Epidermal melanocyte (primary cell): ENCODE measurements at regions not wholly inside any gene's neighbourhood (a gene's known extent, or its start where the extent isn't known, plus 50 kb on each side); places are given as distances from the start of the nearest gene placed in this dataset.
"Not testable (repeated sequence)": the region's sequence is repeated elsewhere in the genome, so short reads cannot be mapped to it uniquely, and the experiment has no call there.

ENCODE experiments used
- DNase-seq: peaks from one replicate; pipeline ENCODE4 v3.0.0; 2011; ENCODE audit warnings: low spot score; ENCODE audit not compliant: insufficient read length

DNA sequence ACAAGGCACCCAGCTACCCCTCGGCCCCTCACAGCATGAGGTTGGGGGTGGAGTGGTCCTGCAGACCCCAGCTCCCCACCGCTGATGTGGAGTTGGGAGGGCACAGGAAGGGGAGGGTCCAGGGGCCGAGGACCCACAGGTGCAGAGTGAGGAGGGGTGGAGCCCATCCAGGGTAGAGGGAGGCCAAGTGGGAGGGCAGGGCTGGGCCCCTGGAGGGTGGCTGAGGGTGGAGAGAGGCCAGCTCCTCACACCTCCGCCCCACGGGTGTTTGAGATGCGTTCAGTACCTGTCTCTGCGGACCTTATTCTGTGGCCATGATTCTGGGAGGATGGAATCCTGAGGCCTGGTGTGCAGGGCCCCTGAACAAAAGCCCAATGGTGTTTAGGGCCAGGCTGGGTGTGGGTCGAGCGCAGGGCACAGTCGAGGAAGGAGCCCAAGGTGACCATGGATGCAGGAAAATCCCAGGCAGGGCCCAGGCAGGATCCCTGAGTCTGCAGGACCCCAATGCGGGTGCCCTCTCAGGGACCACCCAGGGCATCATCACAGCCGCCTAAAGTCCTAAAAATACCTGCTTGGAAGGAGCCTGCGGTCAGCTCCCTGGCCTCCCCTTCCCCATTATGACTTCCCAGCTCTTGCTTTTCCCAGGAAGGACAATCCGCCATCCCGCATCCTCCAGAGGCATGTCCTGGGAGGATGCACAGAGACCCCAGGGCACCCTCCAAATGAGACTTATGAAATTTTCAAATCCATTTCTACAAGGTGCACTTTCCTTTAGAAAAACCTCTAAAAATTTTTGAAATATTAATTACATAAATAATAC lies 377.1 kb upstream of the SFSWAP start:
- DNase-seq = no peak

DNA sequence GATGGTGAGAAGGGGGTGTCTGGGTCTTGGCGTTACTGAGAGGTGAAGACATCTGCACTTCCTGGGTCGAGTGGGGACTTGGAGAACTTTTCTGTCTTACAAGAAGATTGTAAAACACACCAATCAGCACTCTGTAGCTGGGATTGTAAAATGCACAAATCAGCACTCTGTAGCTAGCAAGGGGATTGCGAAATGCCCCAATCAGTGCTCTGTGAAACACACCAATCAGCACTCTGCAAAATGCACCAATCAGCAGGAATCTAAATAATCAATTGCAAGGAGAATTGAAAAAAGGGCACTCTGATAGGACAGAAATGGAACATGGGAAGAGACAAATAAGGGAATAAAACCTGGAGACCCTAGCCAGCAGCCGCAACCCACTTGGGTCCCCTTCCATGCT lies 376.1 kb upstream of the SFSWAP start:
- DNase-seq = no peak

DNA sequence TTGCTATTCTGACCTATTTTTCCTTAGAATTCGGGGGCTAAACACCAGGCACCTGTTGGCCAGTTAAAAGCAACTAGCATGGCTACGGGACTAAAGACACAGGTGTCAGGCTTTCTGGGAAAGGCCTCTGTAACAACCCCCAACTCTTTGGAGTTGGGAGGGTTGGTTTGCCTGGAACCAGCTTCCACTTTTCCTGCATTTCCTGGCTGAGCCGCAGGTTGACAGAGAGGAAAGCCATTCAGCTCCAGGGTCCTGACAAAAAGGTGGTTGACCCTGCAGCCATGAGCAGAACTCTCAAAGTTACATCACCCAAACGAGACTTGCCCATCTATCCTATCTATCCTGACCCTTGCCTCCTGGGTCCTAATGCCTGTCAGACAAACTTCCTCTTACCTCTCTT lies 375.4 kb upstream of the SFSWAP start:
- DNase-seq = no peak

DNA sequence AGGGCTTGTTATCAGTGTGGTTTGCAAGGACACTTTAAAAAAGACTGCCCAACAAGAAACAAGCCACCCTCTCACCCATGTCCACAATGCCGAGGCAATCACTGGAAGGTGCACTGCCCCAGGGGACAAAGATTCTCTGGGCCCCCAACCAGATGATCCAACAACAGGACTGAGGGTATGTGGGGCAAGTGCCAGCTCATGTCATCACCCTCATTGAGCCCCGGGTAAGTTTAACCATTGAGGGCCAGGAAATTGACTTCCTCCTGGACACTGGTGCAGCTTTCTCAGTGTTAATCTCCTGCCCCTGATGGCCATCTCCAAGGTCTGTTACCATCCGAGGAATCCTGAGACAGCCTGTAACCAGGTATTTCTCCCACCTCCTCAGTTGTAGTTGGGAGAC lies 373.0 kb upstream of the SFSWAP start:
- DNase-seq = not testable (repeated sequence)

DNA sequence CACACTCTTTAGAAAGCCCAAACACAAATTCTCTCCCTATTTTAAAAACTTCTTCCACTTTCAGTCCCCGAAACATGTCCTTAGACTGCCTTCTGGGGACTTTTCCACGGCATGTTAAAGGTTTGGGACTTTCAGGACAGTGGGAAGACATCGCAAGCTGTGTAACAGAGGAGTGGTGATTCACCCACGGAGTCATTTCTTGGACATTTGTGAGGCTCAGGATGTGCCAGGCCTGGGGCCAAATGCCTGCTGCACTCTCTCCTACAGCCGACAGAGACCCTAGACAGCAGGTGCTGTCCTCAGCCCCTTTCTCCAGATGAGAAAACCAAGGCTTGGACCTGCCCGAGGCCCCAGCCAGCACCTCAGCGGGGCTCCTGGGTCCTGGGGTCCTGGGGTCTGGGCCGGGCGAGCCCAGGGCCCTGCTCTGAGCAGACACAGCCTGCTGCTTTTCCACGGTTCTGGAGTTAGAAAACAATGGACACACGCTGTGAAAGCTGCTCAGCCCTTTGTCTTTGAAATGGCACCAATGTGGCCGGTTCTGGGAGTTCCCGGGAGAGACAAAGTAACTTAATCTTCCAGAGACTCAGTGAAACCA lies 370.2 kb upstream of the SFSWAP start:
- no peak for DNase-seq

DNA sequence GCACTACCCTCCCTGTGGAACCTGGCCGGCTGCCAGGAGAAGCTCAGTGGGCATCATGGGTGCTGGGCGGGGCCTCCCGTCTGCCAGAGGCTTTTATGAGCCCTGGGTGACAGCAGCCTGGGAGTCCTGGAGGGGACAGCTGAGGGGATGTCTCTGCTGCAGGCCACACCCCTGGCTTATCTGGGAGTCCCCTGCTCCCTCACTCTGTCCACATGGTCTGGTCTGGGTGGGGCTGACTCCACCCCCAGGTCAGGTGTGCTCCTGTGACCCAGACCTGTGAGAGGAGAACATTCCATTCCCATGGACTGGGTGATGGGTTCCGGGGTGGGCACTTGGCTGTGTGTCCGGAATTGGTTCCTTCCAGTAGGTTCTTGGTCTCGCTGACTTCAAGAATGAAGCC lies 369.3 kb upstream of the SFSWAP start:
- DNase-seq = not testable (repeated sequence)

DNA sequence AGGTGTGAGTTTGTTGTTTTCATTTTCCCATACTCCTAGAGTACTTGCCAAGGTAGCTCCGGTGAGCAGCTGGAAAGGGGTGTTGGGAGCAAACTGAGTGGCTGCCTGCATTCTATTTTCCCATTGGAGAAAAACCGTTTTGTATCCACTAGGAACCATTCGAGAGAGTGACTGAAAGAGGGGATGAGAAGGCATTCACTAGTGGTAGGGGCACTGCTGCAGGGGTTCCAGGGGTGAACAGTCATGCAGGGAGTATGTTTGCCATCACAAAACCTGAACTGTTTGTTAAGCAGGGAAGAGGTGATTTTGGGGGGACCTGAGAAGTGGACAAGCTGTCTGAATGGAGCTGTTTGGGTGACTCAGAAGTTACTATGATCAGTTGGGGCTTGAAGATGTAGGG lies 367.5 kb upstream of the SFSWAP start:
- DNase-seq = not testable (repeated sequence)

DNA sequence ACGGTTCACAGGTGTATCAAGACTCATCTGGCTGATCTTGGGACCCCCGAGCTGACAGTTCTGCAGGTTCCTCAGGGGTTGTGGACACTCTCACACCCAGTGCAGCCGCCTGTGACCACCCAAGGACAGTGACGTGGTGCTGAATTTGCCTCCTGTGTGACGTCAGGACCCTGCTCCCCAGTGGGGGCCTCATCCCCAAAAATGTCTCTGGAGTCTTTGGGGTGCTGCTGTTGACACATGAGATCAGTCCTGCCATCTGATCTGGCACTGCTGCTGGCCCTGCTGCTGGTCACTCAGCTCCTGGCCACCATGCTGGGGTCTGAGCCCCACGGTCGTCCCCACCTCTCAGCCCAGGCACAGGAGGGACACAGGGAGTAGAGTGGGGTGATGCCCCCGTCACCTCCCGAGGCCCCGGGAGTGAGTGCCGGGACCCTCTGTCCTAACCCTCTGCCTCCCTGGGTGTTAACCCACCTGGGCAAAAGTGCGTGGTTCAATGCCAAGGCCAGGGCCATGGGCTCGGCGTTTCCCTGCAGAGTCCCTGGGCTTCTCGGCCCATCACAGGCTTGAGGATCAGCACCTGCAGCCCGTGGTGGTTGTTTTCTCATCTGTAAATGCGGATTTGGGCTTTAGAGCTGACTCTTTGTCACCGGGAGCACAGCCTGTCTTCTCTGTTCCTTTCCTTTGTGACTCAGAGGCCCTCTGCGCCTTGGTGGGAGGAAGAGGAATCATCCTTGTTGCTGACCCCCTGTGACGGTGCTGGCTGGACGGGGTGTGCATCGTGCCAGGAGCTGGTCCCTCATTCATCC lies 366.0 kb upstream of the SFSWAP start:
- DNase-seq = not testable (repeated sequence)

DNA sequence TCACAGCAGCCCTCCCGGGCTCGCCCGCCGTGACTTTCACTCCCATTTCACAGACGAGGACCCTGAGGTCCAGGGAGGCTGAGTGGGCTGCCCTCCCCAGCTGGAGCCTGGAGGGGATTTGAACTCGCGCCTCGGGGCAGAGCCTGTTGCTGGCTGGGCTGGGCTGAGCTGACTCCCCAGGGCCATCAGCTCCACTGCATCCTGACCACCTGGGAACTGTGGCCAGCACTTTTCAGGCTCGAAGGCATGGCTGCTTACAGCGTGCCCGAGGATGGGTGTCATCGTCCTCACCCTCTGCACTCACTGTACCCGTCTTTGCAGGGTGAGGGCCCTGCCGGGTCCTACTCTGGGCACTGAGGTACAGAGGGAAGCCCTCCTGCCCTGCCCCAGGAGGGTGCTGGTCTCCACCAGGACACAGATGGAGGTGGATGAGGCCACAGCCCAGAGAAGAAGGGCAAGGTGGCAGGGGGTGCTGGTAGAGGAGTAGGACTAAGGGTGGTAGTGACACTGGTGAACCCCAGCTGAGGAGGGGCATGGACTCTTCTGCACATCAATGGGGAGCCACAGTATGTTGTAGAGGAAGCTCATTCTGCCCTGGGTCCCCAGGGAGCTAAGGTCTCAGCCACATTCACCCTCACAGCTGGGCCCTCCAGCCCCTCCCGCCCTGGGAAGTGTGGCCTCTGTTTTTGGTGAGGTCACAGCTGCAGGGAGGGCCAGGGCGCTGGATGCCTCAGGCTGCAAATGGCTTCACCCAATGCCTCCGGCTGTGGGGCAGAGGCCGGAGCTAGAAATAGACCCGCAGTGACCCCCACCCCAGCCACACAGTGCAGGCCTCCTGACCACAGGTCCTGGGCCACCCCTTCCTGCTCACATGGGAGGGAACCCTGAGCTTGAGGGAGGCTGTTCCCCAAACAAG lies 365.1 kb upstream of the SFSWAP start:
- DNase-seq = no peak

DNA sequence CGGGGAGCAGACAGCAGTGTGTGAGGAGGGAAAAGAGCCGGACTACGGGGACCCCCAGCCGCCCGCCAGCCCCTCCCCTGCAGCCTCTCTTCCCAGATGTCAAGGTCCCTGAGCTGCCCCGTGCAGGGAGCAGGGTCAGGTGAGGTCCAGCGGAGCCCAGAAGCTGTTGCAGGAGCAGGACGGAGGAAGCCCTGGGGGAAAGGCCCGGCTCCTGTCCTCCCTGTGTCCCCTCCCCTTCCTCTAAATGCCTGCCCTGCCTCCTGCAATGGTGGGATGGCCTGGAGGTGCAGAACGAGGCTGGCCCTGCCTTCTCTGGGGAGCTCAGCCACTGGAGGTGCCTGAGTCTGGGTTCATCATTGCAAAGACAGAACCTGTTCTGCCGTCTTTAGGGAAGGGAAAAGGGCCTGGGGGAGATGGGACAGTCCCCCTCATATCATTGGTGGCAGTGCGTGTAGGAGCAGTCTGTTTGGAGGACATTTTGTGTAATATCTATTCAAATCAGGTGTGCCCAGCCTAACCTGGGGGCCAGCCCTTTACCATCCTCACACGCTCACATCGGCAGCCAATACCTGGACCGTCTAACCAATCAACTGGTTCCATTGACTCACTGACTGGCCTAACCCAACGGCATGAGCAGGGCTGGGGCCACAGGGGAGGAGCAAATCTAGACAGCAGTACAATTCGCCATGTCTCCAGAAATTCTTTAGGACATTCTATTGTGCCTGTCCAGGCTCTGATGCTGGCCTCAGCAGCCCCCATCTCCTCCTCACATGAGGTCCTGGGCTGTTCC lies 364.1 kb upstream of the SFSWAP start:
- no peak for DNase-seq

DNA sequence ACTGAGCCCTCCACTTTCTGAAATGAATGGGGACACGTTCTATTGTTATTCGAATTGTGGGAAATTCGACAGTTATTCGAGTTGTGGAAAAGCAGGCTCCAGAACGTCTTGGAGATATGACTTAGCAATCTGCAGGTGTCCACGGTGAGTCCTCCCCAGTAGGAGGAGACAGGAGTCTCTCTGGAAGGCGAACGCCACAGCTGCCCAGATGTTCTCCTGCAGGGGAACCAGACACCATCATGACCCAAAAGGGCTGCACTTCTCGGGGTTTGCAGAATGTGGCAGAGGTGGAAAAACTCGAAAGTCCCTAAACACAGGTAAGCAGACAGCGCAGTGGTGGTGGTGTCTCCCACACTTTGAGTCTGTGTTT lies 363.6 kb upstream of the SFSWAP start:
- no peak for DNase-seq

DNA sequence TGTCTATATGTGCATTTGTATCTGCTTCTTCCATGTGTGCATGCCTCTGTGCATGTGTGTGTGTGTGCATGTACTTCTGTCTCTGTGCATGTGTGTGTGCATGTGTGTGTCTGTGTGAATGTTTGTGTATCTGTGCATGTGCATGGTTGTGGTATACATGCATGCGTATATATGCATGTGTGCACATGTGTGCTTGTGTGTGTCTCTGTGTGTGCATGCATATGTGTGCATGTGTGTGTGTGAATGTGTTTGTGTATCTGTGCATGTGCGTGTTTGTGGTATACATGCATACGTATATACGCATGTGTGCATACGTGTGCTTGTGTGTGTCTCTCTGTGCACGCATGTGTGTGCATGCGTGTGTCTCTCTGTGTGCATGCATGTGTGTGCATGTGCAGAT lies 363.2 kb upstream of the SFSWAP start:
- no peak for DNase-seq

DNA sequence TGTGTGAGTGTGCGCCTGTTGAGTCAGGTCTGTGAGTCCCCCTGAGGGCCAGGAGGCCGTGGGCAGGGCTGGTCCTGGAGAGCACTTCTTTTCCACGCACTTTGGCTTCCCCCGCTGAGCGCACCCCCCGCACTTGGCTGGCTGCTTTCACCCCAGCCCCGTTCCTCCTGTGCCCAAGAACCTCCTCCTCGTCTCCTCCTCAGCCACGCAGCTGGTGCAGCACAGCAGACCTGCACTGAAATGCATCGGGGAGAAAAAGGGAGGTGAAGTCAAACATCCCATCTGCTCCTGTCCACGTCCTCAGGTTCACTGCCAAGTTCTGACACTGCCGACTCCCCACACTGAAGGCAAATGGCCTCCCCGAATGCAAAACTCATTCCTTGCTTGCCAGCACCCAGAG lies 362.7 kb upstream of the SFSWAP start:
- no peak for DNase-seq

DNA sequence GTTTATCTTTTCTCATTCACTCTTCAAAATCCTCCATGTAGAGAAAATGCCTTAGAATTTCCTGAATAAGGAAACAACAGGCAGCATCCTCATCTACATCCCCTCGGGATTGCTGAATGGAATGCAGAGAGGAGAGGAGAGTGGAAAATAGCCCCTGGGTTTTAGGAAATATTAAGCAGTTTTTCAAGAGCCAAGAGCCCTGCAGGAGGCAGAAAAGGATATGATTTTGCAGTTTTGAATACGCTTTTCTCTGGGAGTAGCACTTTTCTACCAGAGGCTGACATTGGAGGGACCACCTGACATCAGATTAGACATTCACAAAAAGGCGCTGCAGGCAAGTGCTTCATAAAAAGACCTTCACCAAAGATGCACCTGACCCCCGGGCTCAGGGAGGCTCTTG lies 362.2 kb upstream of the SFSWAP start:
- DNase-seq = no peak

DNA sequence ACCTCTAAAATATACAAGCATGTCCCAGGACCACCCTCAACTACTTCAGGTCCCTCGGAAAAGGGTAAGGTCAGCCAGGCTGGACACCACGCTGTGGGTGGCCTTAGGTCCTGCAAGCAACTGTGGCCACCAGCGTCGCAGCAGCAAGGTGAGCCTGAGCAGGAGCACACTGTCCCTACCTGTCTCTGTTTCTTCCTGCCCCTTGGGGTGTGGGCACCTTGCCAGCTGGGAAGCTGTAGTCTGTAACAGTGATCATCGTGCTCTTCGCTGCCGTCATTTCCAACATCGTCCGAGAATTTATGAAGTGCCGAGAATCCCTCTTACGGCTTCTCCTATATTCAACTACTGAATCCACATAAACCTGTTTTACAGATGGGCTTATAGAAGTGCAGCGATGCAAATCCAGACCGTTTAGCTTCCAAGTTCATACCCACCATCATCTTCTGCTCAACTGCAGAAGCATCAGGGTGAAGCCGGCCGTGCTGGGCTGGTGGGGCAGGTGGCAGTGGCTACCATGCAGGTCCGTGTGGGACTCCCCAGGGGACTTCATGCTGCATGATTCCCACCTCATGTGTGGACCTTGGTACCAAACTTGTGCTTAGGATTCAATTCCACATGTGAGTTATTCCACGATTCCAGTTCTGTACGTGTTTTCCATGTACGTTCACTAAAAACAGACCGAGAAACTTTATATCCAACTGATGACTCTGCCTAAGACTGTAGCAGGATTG lies 361.3 kb upstream of the SFSWAP start:
- DNase-seq = no peak

DNA sequence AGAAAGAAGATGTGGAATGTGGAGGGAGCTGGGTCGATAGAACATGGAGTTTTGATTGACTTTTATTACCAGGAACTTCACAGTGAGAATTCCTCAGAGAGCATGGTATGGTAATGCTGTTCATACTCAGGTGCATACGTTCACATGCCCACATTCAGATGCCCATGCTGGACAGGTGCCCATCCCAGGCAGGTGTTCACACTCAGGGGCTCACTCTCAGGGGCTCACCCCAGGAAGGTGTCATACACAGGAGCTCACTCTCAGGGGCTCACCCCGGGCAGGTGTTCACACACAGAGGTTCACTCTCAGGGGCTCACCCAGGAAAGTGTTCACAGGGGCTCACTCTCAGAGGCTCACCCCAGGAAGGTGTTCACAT lies 360.0 kb upstream of the SFSWAP start:
- DNase-seq = no peak

DNA sequence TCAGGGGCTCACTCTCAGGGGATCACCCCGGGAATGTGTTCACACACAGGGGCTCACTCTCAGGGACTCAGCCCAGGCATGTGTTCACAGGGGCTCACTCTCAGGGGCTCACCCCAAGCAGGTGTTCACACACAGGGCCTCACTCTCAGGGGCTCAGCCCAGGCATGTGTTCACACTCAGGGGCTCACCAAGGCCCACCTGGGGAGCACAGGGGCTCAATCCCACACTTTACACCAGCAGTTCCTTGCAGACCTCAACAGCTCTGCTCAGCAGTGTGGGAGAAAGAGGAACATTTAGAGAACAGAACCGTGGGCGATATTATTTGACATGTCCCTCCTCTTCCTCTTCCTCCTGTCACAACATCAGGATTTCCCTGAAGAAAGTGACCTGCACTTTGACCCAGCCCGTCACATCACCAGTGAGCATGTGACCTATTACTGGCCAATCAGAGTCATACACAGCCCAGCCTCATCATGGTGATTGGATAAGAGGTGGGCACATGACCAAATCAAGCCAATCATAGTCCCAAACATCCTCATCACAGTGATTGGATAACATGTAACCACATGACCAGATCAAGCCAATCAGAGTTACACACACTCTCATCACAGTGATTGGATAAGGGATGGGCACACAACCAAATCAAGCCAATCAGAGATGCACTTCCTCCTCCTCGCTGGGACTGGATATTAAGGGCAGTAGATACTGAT lies 359.4 kb upstream of the SFSWAP start:
- no peak for DNase-seq

DNA sequence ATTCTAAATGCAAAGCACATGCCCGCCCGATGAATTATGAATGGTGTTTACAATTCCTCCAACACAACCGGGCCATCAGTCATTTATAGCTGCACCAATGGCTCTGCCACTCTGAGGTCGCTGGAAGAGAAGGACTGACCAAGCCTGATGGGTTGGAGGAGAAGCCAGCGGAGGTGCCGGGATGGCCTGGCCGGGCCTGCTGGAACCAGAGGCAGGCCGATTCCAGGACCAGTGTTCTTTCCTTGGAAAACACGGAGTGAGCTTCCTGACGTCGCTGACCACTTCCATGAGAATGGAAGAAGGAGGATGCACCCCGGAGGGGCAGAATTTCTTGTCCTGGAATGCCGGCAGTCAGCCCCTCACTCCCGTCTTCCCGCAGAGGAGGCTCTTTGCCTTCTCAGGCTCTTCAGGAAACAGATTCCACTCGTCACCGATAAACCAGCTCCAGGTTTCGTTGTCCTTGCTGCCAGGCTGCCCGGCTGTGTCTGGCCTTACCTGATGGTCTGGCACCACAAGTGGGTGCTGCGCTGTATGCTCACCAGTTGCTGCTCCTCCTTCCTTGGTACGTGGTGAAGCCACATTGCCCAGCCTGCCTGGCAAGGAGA lies 358.5 kb upstream of the SFSWAP start:
- DNase-seq = no peak

DNA sequence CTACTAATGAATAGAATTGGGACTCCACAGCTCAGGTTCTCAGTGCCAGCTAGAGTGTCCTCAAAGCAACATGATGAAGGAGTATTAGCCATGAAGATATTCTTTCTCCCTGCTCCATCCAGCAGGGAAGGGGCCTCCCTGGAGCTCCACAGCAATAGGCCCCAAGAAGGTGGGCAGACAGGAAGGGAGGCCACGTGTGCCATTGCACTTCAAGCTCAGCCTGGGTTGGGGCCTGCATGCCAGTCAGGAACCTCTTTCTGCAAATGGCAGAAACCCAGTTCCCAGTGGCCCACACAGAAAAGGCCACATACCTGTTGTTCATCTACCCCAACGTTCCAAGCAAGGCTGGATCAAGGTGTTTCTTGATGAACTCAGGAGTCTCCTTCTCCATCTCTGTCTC lies 357.5 kb upstream of the SFSWAP start:
- no peak for DNase-seq
